DND-41 (cell line): ENCODE measurements at regions not wholly inside any gene's neighbourhood (a gene's known extent, or its start where the extent isn't known, plus 50 kb on each side); places are given as distances from the start of the nearest gene placed in this dataset.

Experiments
- ATAC-seq: fragments of 200-7000 bp; cut with Tn5 transposase; 3 replicates; pipeline ENCODE4 v1.9.1; 2021; ENCODE audit warnings: low read depth; ENCODE audit not compliant: insufficient read depth
- DNase-seq: peaks from one replicate; pipeline ENCODE4 v3.0.0-alpha.2; 2020
- H2AFZ ChIP-seq: 2 replicates; pipeline ENCODE4 v1.6.0; 2012; ENCODE audit warnings: low read depth, low read length
- H3K27ac ChIP-seq: 2 replicates; pipeline ENCODE4 v1.5.1; 2012; ENCODE audit warnings: low read length, inconsistent platforms
- H3K27me3 ChIP-seq: fragments of 200-600 bp; sonication (generic); 2 replicates; pipeline ENCODE4 v1.6.0; 2012; ENCODE audit warnings: low read length, mild to moderate bottlenecking, inconsistent platforms; ENCODE audit not compliant: insufficient read depth, poor library complexity
- H3K36me3 ChIP-seq: 2 replicates; pipeline ENCODE4 v1.5.1; 2012; ENCODE audit warnings: low read length, inconsistent platforms; ENCODE audit not compliant: insufficient read depth
- H3K4me1 ChIP-seq: 2 replicates; pipeline ENCODE4 v1.5.1; 2012; ENCODE audit warnings: mild to moderate bottlenecking, low read length; ENCODE audit not compliant: insufficient read depth
- H3K4me2 ChIP-seq: 2 replicates; pipeline ENCODE4 v1.6.0; 2012; ENCODE audit warnings: mild to moderate bottlenecking, moderate library complexity, low read length, inconsistent platforms; ENCODE audit not compliant: insufficient read depth
- H3K4me3 ChIP-seq, 2 experiments: fragments of 200-600 bp in 1 of 2; shearing (Covaris generic) in 1 of 2; 2 replicates each; pipeline ENCODE4 v1.5.1; 2012 to 2016; ENCODE audit warnings: inconsistent platforms in 2 of 2, low read length in 2 of 2, mild to moderate bottlenecking in 2 of 2, low read depth in 1 of 2, moderate library complexity in 1 of 2
- H3K79me2 ChIP-seq: 2 replicates; pipeline ENCODE4 v1.6.0; 2012; ENCODE audit warnings: low read length, inconsistent platforms; ENCODE audit not compliant: insufficient read depth
- H3K9ac ChIP-seq: 2 replicates; pipeline ENCODE4 v1.6.0; 2012; ENCODE audit warnings: low read depth, mild to moderate bottlenecking, inconsistent platforms, low read length, moderate library complexity
- H3K9me3 ChIP-seq: 2 replicates; pipeline ENCODE4 v1.5.1; 2012; ENCODE audit warnings: low read length, moderate library complexity, mild to moderate bottlenecking, inconsistent platforms; ENCODE audit not compliant: insufficient read depth, severe bottlenecking
- H4K20me1 ChIP-seq: 2 replicates; pipeline ENCODE4 v1.6.0; 2012; ENCODE audit warnings: low read length; ENCODE audit not compliant: insufficient read depth
- CTCF ChIP-seq: IDR thresholded peaks from 2 replicates; pipeline ENCODE4 v1.5.1; 2012; ENCODE audit warnings: borderline replicate concordance, low read length, moderate library complexity, mild to moderate bottlenecking; ENCODE audit not compliant: poor library complexity, severe bottlenecking; ENCODE audit errors: extremely low read depth
- EZH2 ChIP-seq: IDR thresholded peaks from 3 replicates; pipeline ENCODE4 v1.6.1; 2012; ENCODE audit warnings: borderline replicate concordance, low read depth, mild to moderate bottlenecking, moderate library complexity, low read length, inconsistent platforms; ENCODE audit not compliant: severe bottlenecking

- Histone ChIP-seq H3K79me2 (no peaks in the 10 kb centered on the region), H3K4me3 (no peak overlapping the region), H3K9me3 (peaks cover 4% of the 10 kb centered on the region), H3K27ac (no peak overlapping the region), H3K36me3 (no peaks in the 10 kb centered on the region), H3K9ac (no peak overlapping the region), H3K4me2 (no peak overlapping the region), H3K27me3 (peaks cover 3% of the 10 kb centered on the region), H4K20me1 (no peaks in the 10 kb centered on the region), H3K4me1 (no peaks in the 10 kb centered on the region), H2AFZ (no peak overlapping the region)
- ATAC-seq (no peak), DNase-seq (no peak)
- TF ChIP-seq CTCF (no peak), EZH2 (no peak)
Measured at GRCh38 chr11:115884800-115885534, 380.8 kb upstream of the CADM1 start.

- H3K4me2 ChIP-seq = no peak overlapping the region
- ATAC-seq = no peak
- no peak for TF ChIP-seq CTCF
- no peak for TF ChIP-seq EZH2
- H3K9me3 ChIP-seq = no peaks in the 10 kb centered on the region
- H3K79me2 ChIP-seq = no peaks in the 10 kb centered on the region
- H3K36me3 ChIP-seq = no peaks in the 10 kb centered on the region
- H3K4me1 ChIP-seq = no peaks in the 10 kb centered on the region
- peaks cover 3% of the 10 kb centered on the region for H3K27me3 ChIP-seq
- no peak overlapping the region for H2AFZ ChIP-seq
- no peak for DNase-seq
- no peak overlapping the region for H3K27ac ChIP-seq
- no peak overlapping the region for H3K4me3 ChIP-seq
- H3K9ac ChIP-seq = no peak overlapping the region
- H4K20me1 ChIP-seq = no peaks in the 10 kb centered on the region
Measured at GRCh38 chr11:115874843-115875242, 370.6 kb upstream of the CADM1 start.

GRCh38 chr11:115873813-115874212 is 369.6 kb upstream of the CADM1 start:
- DNase-seq = no peak
- Histone ChIP-seq H4K20me1 (no peaks in the 10 kb centered on the region), H3K4me3 (no peak overlapping the region), H3K4me1 (no peaks in the 10 kb centered on the region), H2AFZ (no peak overlapping the region), H3K4me2 (no peak overlapping the region), H3K36me3 (no peaks in the 10 kb centered on the region), H3K9me3 (no peaks in the 10 kb centered on the region), H3K79me2 (no peaks in the 10 kb centered on the region), H3K27ac (no peak overlapping the region), H3K27me3 (peaks cover 7% of the 10 kb centered on the region), H3K9ac (no peak overlapping the region)
- TF ChIP-seq EZH2 (no peak), CTCF (no peak)
- no peak for ATAC-seq

- H4K20me1 ChIP-seq = no peaks in the 10 kb centered on the region
- no peaks in the 10 kb centered on the region for H3K36me3 ChIP-seq
- ATAC-seq = no peak
- no peak overlapping the region for H3K4me2 ChIP-seq
- no peak overlapping the region for H3K27ac ChIP-seq
- H3K27me3 ChIP-seq = peaks cover 7% of the 10 kb centered on the region
- DNase-seq = no peak
- no peak for TF ChIP-seq EZH2
- TF ChIP-seq CTCF = no peak
- no peaks in the 10 kb centered on the region for H3K4me1 ChIP-seq
- H3K9me3 ChIP-seq = no peaks in the 10 kb centered on the region
- no peak overlapping the region for H2AFZ ChIP-seq
- no peaks in the 10 kb centered on the region for H3K79me2 ChIP-seq
- no peak overlapping the region for H3K9ac ChIP-seq
- no peak overlapping the region for H3K4me3 ChIP-seq
Measured at GRCh38 chr11:115872416-115872815, 368.2 kb upstream of the CADM1 start.
